Smooth muscle cell (in vitro differentiated cells): ENCODE measurements at regions not wholly inside any gene's neighbourhood (a gene's known extent, or its start where the extent isn't known, plus 50 kb on each side); places are given as distances from the start of the nearest gene placed in this dataset.

Experiments
- DNase-seq: peaks from one replicate; lab custom pipeline; 2025; ENCODE audit not compliant: unreplicated experiment; lab: John Stamatoyannopoulos, UW
- H2AFZ ChIP-seq: fragments of 200-600 bp; sonication (generic); 2 replicates; pipeline ENCODE4 v1.6.0; 2016; ENCODE audit warnings: antibody characterized with exemption, low read depth, mild to moderate bottlenecking
- H3F3A ChIP-seq: fragments of 200-600 bp; sonication (generic); 2 replicates; pipeline ENCODE4 v1.6.0; 2017; ENCODE audit warnings: antibody characterized with exemption, low read depth
- H3K27ac ChIP-seq: fragments of 200-600 bp; sonication (generic); 2 replicates; pipeline ENCODE4 v1.5.1; 2016; ENCODE audit warnings: low read depth, mild to moderate bottlenecking
- H3K27me3 ChIP-seq: fragments of 200-600 bp; sonication (generic); 2 replicates; pipeline ENCODE4 v1.6.1; 2016; ENCODE audit warnings: low read depth, mild to moderate bottlenecking
- H3K36me3 ChIP-seq: fragments of 200-600 bp; sonication (generic); 2 replicates; pipeline ENCODE4 v1.5.1; 2016; ENCODE audit warnings: low read depth
- H3K4me1 ChIP-seq: fragments of 200-600 bp; sonication (generic); 2 replicates; pipeline ENCODE4 v1.5.1; 2016; ENCODE audit warnings: low read depth
- H3K4me2 ChIP-seq: fragments of 200-600 bp; sonication (generic); 2 replicates; pipeline ENCODE4 v1.6.0; 2016; ENCODE audit warnings: mild to moderate bottlenecking
- H3K4me3 ChIP-seq: fragments of 200-600 bp; sonication (generic); 2 replicates; pipeline ENCODE4 v1.5.1; 2016; ENCODE audit warnings: mild to moderate bottlenecking
- H3K79me2 ChIP-seq: fragments of 200-600 bp; sonication (generic); 2 replicates; pipeline ENCODE4 v1.6.0; 2016; ENCODE audit warnings: low read depth, mild to moderate bottlenecking
- H3K9ac ChIP-seq: fragments of 200-600 bp; sonication (generic); 2 replicates; pipeline ENCODE4 v1.6.0; 2016; ENCODE audit warnings: low read depth
- H3K9me3 ChIP-seq: fragments of 200-600 bp; sonication (generic); replicated peaks from 2 replicates; pipeline ENCODE4 v1.5.1; 2016; ENCODE audit warnings: low read depth
- H4K20me1 ChIP-seq: fragments of 200-600 bp; sonication (generic); 2 replicates; pipeline ENCODE4 v1.6.0; 2016; ENCODE audit warnings: low read depth
- WGBS: methylation state at CpG from one replicate; pipeline ENCODE4 v1.1.7; 2016; ENCODE audit warnings: low lambda C conversion rate; 5-methylcytosine and 5-hydroxymethylcytosine counted together
- TF ChIP-seq, protein P1 (sequence below): fragments of 200-600 bp; sonication (generic); IDR thresholded peaks from 2 replicates; pipeline ENCODE4 v1.5.1; 2017; ENCODE audit warnings: borderline replicate concordance, mild to moderate bottlenecking, antibody characterized with exemption; ENCODE audit not compliant: insufficient read depth, poor library complexity, severe bottlenecking

DNA sequence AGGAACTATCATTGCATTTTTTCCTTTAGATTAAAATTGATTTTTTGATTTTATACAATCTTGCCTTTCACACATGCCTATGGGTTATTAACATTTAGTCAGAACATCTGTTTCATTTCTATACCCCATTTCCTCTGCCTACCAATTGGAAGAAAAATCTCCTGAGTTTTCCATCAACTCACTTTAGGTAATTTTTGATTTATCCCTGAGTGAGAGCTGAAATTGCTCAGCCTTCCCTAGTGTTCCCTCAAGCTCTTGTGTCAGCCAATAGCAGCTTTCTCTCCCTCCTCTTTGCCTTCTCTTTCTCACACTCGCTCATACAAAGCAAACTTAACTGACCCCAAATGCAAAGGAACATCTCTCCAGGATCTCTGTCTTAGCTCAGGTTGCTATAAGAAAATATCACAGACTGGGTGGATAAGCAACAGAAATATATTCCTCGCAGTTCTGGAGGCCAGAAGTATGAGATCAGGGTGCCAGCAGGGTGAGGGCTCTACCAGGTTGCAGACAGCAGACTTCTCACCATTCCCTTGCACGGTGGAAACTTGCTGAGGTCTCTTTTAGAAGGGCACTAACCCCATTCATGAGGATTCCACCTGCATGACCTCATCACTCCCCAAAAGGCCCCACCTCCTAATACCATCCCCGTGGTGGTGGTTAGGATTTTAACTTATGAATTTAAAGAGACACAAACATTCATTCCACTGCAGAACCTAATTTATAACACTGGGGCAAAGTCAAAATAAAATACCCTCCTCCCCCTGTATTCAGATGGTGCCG, 224.2 kb upstream of the SFSWAP start:
- no peak for DNase-seq
- no peak overlapping the region for H3K4me2 ChIP-seq
- no peaks in the 10 kb centered on the region for H3K4me1 ChIP-seq
- H3K36me3 ChIP-seq: no peaks in the 10 kb centered on the region
- H4K20me1 ChIP-seq: no peaks in the 10 kb centered on the region
- no peak overlapping the region for H2AFZ ChIP-seq
- no peak overlapping the region for H3K4me3 ChIP-seq
- TF ChIP-seq, protein P1, sequence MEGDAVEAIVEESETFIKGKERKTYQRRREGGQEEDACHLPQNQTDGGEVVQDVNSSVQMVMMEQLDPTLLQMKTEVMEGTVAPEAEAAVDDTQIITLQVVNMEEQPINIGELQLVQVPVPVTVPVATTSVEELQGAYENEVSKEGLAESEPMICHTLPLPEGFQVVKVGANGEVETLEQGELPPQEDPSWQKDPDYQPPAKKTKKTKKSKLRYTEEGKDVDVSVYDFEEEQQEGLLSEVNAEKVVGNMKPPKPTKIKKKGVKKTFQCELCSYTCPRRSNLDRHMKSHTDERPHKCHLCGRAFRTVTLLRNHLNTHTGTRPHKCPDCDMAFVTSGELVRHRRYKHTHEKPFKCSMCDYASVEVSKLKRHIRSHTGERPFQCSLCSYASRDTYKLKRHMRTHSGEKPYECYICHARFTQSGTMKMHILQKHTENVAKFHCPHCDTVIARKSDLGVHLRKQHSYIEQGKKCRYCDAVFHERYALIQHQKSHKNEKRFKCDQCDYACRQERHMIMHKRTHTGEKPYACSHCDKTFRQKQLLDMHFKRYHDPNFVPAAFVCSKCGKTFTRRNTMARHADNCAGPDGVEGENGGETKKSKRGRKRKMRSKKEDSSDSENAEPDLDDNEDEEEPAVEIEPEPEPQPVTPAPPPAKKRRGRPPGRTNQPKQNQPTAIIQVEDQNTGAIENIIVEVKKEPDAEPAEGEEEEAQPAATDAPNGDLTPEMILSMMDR: no peak
- H3F3A ChIP-seq: no peaks in the 10 kb centered on the region
- no peaks in the 10 kb centered on the region for H3K27me3 ChIP-seq
- H3K9me3 ChIP-seq: no peaks in the 10 kb centered on the region
- H3K9ac ChIP-seq: no peak overlapping the region
- no peak overlapping the region for H3K27ac ChIP-seq
- H3K79me2 ChIP-seq: no peaks in the 10 kb centered on the region
- 58% methylated on average over 5 of the region's 5 CpGs for WGBS

DNA sequence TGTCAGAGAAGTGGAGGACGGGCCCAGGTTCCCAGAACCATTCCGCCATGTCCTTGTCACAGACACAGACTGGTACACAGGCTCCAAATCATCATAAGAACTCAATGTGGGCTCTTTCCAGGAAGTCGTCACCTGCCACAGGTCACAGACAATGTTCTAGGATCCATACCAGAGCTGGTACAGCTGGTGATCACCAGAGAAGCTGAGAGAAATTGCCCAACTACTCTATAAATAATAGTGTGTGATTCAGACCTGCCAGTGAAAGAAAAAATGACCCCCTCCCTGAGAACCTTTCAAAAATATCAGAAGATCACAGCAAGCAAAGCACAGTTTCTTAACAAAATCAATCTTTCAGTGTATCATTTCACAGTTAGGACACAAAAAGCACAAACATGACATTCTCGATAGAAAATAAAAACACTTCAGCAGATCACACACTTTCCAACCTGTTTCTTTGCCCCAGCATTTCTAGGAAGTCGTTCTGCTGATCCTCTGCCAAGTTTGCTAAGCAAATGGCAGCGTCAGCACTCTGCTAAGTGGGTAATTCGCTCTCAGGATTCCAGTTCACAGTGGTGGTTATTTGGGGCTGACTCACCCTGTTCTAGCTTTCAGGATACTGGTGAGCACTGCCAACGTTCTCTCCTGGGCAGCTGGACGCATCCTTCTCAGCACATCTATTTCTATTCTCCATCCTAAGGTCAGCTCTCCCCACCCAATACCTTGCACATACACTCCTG, 223.3 kb upstream of the SFSWAP start:
- no peak overlapping the region for H3K9ac ChIP-seq
- no peak overlapping the region for H3K27ac ChIP-seq
- no peaks in the 10 kb centered on the region for H3K27me3 ChIP-seq
- H2AFZ ChIP-seq: no peak overlapping the region
- no peaks in the 10 kb centered on the region for H3K4me1 ChIP-seq
- no peak overlapping the region for H3K4me2 ChIP-seq
- H3K36me3 ChIP-seq: no peaks in the 10 kb centered on the region
- no peaks in the 10 kb centered on the region for H4K20me1 ChIP-seq
- TF ChIP-seq, protein P1: no peak
- no peak for DNase-seq
- H3F3A ChIP-seq: no peaks in the 10 kb centered on the region
- no peaks in the 10 kb centered on the region for H3K9me3 ChIP-seq
- H3K4me3 ChIP-seq: no peak overlapping the region
- no peaks in the 10 kb centered on the region for H3K79me2 ChIP-seq
- 70% methylated on average over 9 of the region's 9 CpGs for WGBS

DNA sequence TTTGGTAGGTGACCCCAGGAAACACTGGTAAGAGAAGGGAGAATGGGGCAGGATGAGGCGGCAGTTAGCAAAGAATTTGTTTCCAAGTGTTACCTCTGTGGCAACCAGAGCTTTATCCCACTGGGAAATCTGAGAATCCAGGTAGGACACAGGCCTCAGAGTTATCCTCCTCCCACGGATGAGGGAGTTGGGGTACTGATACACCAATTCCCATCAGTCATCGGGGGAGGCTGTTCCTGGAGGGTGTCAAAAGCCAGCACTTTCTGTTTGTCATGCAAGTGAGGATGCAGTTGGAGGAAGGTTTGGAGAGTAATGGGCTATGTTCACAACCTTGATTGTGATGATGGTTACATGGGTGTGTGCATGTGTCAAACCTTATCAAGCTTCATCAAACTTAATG, 221.2 kb upstream of the SFSWAP start:
- WGBS: 85% methylated on average over 3 of the region's 3 CpGs

More for the DNA sequence above, 221.2 kb upstream of the SFSWAP start:
- TF ChIP-seq, protein P1: no peak
- Histone ChIP-seq H2AFZ (no peak overlapping the region), H3K9me3 (no peaks in the 10 kb centered on the region), H4K20me1 (no peaks in the 10 kb centered on the region), H3K36me3 (no peaks in the 10 kb centered on the region), H3K4me1 (no peaks in the 10 kb centered on the region), H3K9ac (no peak overlapping the region), H3K4me3 (no peak overlapping the region), H3K27me3 (no peaks in the 10 kb centered on the region), H3K79me2 (no peaks in the 10 kb centered on the region), H3F3A (no peaks in the 10 kb centered on the region), H3K4me2 (no peak overlapping the region), H3K27ac (no peak overlapping the region)
- DNase-seq: no peak
